ENCODE measurements at regions not wholly inside any gene's neighbourhood (a gene's known extent, or its start where the extent isn't known, plus 50 kb on each side); places are given as distances from the start of the nearest gene placed in this dataset.

- peaks cover 8% of the 10 kb centered on the region; the same call in 1 of the 2 replicates for H3K4me1 ChIP-seq (ENCODE audit: control insufficient read depth, insufficient read depth, low read length)
- H3K4me2 ChIP-seq (ENCODE audit: control insufficient read depth, insufficient read depth), result peak overlapping the region; percentile 57
- no peaks in the 10 kb centered on the region; a peak in 1 of 4 replicates for H3K27me3 ChIP-seq (replicated peaks in 1 of 2; ENCODE audit: control insufficient read depth in 2 of 2, insufficient read depth in 2 of 2, low read length in 1 of 2)
- peak overlapping the region; percentile 61 for H2AFZ ChIP-seq (ENCODE audit: control insufficient read depth, low read depth, low read length)
- ChIA-PET SMC1A (ENCODE audit: uncharacterized antibody, unreplicated experiment) (interaction anchor here (0.6 to 4.3 kb wide), 5 partner anchors 11 to 480 kb away, joined by 3 to 21 read pairs (median 4); no protein-coding TSS in a partner anchor), CTCF (interaction anchor here (0.7 to 6.6 kb wide), 9 partner anchors 11 to 582 kb away, joined by 3 to 46 read pairs (median 3); no protein-coding TSS in a partner anchor), RAD21 (ENCODE audit: unreplicated experiment) (interaction anchor here (1.4 kb wide), 1 partner anchor 501 kb away, joined by 3 read pairs; no protein-coding TSS in a partner anchor), POLR2A (no interaction called here)
- H3K9me3 ChIP-seq (replicated peaks; ENCODE audit: control insufficient read depth, insufficient read depth, low read length), result no peaks in the 10 kb centered on the region; the same call in 2 of the 3 replicates
- intact Hi-C loops (cut with micrococcal nuclease; ENCODE audit: unreplicated experiment), result loop anchor here (2.0 to 5.0 kb wide), 2 partner anchors 85 to 280 kb away; no protein-coding TSS in a partner anchor
- H3K9ac ChIP-seq (ENCODE audit: control insufficient read depth, insufficient read depth, low read length), result no peak overlapping the region
- H3K36me3 ChIP-seq (ENCODE audit: control insufficient read depth in 2 of 2, insufficient read depth in 2 of 2, low read length in 1 of 2), result no peaks in the 10 kb centered on the region
- ATAC-seq (peak; percentile 98), DNase-seq (ENCODE audit: low read depth, low spot score) (no peak), FAIRE-seq (peak; percentile 47)
- in situ Hi-C loops (cut with MboI), result loop anchor here (10.0 kb wide), 1 partner anchor 503 kb away; no protein-coding TSS in a partner anchor
- H3K27ac ChIP-seq (ENCODE audit: control insufficient read depth, insufficient read depth), result no peak overlapping the region
- BruUV-seq (replicated peaks), result no TSS peak
- no peaks in the 10 kb centered on the region for H4K20me1 ChIP-seq (ENCODE audit: control insufficient read depth, insufficient read depth)
- H3K4me3 ChIP-seq, result no peak overlapping the region
- under 1% methylated on average over 12 of the region's 12 CpGs for WGBS (ENCODE audit: insufficient coverage, insufficient replicate concordance, low lambda C conversion rate, missing lambda C conversion rate)
- no peaks in the 10 kb centered on the region for H3K79me2 ChIP-seq (ENCODE audit: control insufficient read depth, insufficient read depth, low read length)
- TF ChIP-seq IKZF1 (conservative IDR thresholded peaks at IDR 0.05), result 0 out of 2 replicates have a peak, but pooled peaks have one; percentile 31
- TF ChIP-seq NR2C2 (IDR thresholded peaks at IDR 0.05; ENCODE audit: borderline replicate concordance, control insufficient read depth, insufficient read length, low read depth), result no peak
- no peak for TF ChIP-seq IKZF2 (IDR thresholded peaks at IDR 0.05)
- TF ChIP-seq CBFB (IDR thresholded peaks at IDR 0.05; ENCODE audit: low read depth), result no peak
- no peak for TF ChIP-seq PKNOX1 (IDR thresholded peaks at IDR 0.05)
- no peak for TF ChIP-seq BRCA1 (IDR thresholded peaks at IDR 0.05; ENCODE audit: low read depth, low read length)
- TF ChIP-seq YY1 (IDR thresholded peaks at IDR 0.05; ENCODE audit: low read depth, low read length), result peak; percentile 61; the same call in 1 of the 2 replicates
- no peak for TF ChIP-seq USF2 (IDR thresholded peaks at IDR 0.05; ENCODE audit: borderline replicate concordance, low read depth, low read length)
- peak; percentile 68 to 82 (median 76) for TF ChIP-seq CTCF (IDR thresholded peaks at IDR 0.05 in 2 of 3, conservative IDR thresholded peaks at IDR 0.05 in 1 of 3; ENCODE audit: control insufficient read depth in 2 of 3, extremely low read depth in 1 of 3, insufficient read depth in 1 of 3, low read depth in 3 of 3, low read length in 3 of 3)
- no peak for TF ChIP-seq ZBTB33 (IDR thresholded peaks at IDR 0.05)
- TF ChIP-seq NFIC (IDR thresholded peaks at IDR 0.05; ENCODE audit: low read depth, low read length), result no peak
- peak in 1 of 2 experiments; percentile 16; a peak in 1 of 4 replicates for TF ChIP-seq CEBPB (IDR thresholded peaks at IDR 0.05; ENCODE audit: borderline replicate concordance in 1 of 2, low read depth in 2 of 2, low read length in 2 of 2)
- no peak for TF ChIP-seq CBX5 (IDR thresholded peaks at IDR 0.05; ENCODE audit: low read depth)
- TF ChIP-seq FOXM1 (IDR thresholded peaks at IDR 0.05; ENCODE audit: low read depth, low read length), result no peak
- no peak for TF ChIP-seq JUNB (IDR thresholded peaks at IDR 0.05)
- no peak for TF ChIP-seq TCF7 (IDR thresholded peaks at IDR 0.05; ENCODE audit: borderline replicate concordance)
Measured at GRCh38 chr12:67441736-67442346, 172.7 kb downstream of the CAND1 start.

Data from GM12878 (cell line).